Esophagus muscularis mucosa (tissue), 4 donors: ENCODE measurements at regions not wholly inside any gene's neighbourhood (a gene's known extent, or its start where the extent isn't known, plus 50 kb on each side); places are given as distances from the start of the nearest gene placed in this dataset.

Source experiments
- EP300 ChIP-seq: sonication (generic); formaldehyde crosslinking; IDR thresholded peaks from one replicate; pipeline ENCODE4 v1.6.1; 2017; ENCODE audit warnings: antibody characterized with exemption
- POLR2A ChIP-seq: fragments of 450-650 bp; IDR thresholded peaks from one replicate; pipeline ENCODE4 v1.6.1; 2017; ENCODE audit warnings: antibody characterized with exemption, moderate library complexity, mild to moderate bottlenecking, low read depth
- POLR2AphosphoS5 ChIP-seq, 2 donors: sonication (generic); formaldehyde crosslinking; IDR thresholded peaks; one replicate each; pipeline ENCODE4 v1.6.1; 2017; ENCODE audit warnings: antibody characterized with exemption in 2 of 2
- TF ChIP-seq, protein P1 (sequence below), 3 experiments: fragments of 200-600 bp in 2 of 3; fragments of 450-650 bp in 1 of 3; sonication (generic) in 2 of 3; IDR thresholded peaks; one replicate each; pipeline ENCODE4 v1.5.1; 2017 to 2019; ENCODE audit warnings: antibody characterized with exemption in 3 of 3, mild to moderate bottlenecking in 2 of 3, moderate library complexity in 1 of 3

DNA sequence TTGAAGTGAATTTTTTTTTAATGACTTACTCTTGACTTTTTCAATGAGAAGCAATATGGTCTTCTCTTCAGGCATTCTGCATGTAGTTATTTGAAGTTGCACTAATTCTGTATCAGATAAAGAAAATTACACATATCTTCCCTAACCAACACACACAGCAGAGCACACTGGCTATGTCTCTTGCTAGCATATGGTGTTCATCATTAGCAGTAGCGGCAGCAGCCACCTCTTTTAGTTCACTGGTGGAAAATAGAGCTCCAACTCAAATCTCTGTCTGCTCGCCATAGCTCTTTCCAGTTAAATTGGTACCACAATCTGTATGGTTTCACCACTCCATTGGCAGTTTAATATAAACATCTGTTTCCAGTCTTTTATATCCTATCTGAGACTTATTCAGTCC, 278.1 kb upstream of the ZEB2 start:
- TF ChIP-seq, protein P1, sequence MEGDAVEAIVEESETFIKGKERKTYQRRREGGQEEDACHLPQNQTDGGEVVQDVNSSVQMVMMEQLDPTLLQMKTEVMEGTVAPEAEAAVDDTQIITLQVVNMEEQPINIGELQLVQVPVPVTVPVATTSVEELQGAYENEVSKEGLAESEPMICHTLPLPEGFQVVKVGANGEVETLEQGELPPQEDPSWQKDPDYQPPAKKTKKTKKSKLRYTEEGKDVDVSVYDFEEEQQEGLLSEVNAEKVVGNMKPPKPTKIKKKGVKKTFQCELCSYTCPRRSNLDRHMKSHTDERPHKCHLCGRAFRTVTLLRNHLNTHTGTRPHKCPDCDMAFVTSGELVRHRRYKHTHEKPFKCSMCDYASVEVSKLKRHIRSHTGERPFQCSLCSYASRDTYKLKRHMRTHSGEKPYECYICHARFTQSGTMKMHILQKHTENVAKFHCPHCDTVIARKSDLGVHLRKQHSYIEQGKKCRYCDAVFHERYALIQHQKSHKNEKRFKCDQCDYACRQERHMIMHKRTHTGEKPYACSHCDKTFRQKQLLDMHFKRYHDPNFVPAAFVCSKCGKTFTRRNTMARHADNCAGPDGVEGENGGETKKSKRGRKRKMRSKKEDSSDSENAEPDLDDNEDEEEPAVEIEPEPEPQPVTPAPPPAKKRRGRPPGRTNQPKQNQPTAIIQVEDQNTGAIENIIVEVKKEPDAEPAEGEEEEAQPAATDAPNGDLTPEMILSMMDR (IDR thresholded peaks at IDR 0.05), result no peak
- TF ChIP-seq POLR2A (no peak), EP300 (no peak), POLR2AphosphoS5 (IDR thresholded peaks at IDR 0.05) (no peak)
